T-helper 17 cell (primary cell): ENCODE measurements at regions not wholly inside any gene's neighbourhood (a gene's known extent, or its start where the extent isn't known, plus 50 kb on each side); places are given as distances from the start of the nearest gene placed in this dataset.

Experiments
- ATAC-seq: fragments of 150-1000 bp; cut with Tn5 transposase; 2 replicates; pipeline ENCODE4 v1.10.0; 2021; ENCODE audit warnings: mild to moderate bottlenecking, moderate library complexity
- DNase-seq, 3 donors: peaks; one replicate each; pipeline versions ENCODE4 v3.0.0 to v3.0.0-alpha.2; 2020 to 2021
- H3K9me3 ChIP-seq: one replicate; pipeline ENCODE4 v1.7.0; 2013; ENCODE audit warnings: low read length, mild to moderate bottlenecking; ENCODE audit not compliant: control insufficient read depth, poor library complexity, severe bottlenecking
- H3K27ac Mint-ChIP-seq: one replicate; pipeline ENCODE4 v1.8.0; 2022; ENCODE audit warnings: mild to moderate bottlenecking, moderate library complexity, mixed read lengths
- H3K27me3 Mint-ChIP-seq: one replicate; pipeline ENCODE4 v1.8.0; 2022; ENCODE audit warnings: mixed read lengths
- H3K36me3 Mint-ChIP-seq: one replicate; pipeline ENCODE4 v1.8.0; 2022; ENCODE audit warnings: low read depth, mixed read lengths
- H3K4me1 Mint-ChIP-seq: one replicate; pipeline ENCODE4 v1.8.0; 2022; ENCODE audit warnings: mild to moderate bottlenecking, mixed read lengths
- H3K4me3 Mint-ChIP-seq: one replicate; pipeline ENCODE4 v1.8.0; 2022; ENCODE audit warnings: mild to moderate bottlenecking, moderate library complexity, mixed read lengths

DNA sequence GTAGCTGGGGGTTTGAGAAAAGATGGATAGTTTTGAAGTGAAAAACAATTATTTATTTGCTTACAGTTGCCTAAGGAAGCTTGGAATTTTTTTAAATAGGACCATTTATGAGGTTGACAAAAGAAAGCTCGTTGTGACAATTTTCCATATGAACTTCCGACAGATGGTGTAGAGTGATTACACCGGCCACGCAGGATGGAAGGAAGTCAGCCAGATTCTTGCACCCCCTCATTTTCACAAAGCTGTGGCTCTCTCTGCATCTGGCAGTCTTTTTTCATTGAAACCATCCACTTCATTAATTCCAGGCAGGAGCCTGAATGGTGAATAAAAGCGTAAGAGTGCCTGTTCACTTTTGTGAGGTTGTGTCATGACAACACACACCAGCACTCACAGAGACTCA is 1284.1 kb downstream of the AACS start:
- H3K27me3 Mint-ChIP-seq = no peaks in the 10 kb centered on the region
- DNase-seq (no peak), ATAC-seq (no peak)
- no peak overlapping the region for H3K4me3 Mint-ChIP-seq
- no peaks in the 10 kb centered on the region for H3K9me3 ChIP-seq
- no peaks in the 10 kb centered on the region for H3K4me1 Mint-ChIP-seq
- H3K36me3 Mint-ChIP-seq = no peaks in the 10 kb centered on the region
- no peak overlapping the region for H3K27ac Mint-ChIP-seq

DNA sequence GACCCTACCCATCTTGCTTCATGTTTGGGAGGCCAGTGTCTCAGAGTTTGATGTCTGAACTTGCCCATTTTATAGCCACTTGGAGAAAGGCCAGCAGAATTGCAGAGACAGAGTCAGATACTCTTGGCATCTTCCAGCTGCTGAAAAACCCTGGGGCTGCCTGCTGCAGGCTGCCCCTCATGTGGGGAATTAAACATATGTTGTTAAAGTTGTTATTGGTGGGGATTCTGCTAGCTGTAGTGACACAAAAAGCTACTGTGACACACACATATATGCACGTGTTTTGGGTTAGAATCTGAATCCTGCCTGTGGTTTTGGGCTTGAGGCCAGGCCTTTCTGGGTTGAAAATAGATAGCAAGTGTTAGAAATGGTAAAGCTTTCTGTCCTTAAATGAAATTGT is 1288.4 kb downstream of the AACS start:
- no peaks in the 10 kb centered on the region for H3K36me3 Mint-ChIP-seq
- H3K27ac Mint-ChIP-seq = no peak overlapping the region
- H3K4me3 Mint-ChIP-seq = no peak overlapping the region
- no peaks in the 10 kb centered on the region for H3K27me3 Mint-ChIP-seq
- H3K9me3 ChIP-seq = no peaks in the 10 kb centered on the region
- no peak for ATAC-seq
- no peak for DNase-seq
- no peaks in the 10 kb centered on the region for H3K4me1 Mint-ChIP-seq

DNA sequence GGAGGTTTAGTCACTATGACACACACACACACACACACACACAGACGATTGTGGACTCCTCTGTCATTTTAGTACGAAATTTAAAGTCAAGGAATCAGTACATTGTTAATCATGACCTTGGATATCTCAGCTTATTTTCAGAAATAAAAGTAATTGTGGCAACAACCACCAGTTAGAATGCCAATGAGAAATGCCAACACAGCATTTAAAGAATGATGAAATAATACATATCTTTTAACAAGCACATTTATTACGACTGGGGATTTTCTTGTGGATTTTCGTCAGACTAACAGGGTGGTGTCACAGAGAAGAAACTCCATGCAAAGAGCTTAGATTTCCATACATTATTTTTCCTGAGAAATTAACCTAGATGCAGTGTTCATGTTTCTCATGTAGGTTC is 1289.4 kb downstream of the AACS start:
- Mint-ChIP-seq H3K27ac (no peak overlapping the region), H3K4me1 (no peaks in the 10 kb centered on the region), H3K27me3 (no peaks in the 10 kb centered on the region), H3K36me3 (no peaks in the 10 kb centered on the region), H3K4me3 (no peak overlapping the region)
- DNase-seq (no peak), ATAC-seq (no peak)
- no peaks in the 10 kb centered on the region for H3K9me3 ChIP-seq

DNA sequence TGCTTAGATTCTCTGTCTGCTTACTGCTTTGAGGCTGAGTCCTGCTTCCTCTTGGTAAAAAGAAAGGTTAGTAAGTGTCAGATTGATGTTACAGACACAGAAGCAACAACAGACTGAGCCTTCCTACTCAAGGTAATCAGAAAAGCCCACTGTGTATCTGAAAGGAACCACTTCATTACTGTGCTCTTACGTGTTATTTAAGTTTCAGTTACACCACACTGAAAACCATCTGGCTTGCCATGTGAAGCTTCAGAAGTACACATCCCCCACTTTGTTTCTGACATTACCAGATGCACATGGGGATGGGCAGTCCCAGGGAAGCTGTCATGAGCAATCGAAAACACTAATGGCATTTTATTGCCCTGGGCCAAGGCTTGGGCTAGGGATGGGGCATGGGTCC is 1290.1 kb downstream of the AACS start:
- Mint-ChIP-seq H3K4me1 (no peaks in the 10 kb centered on the region), H3K4me3 (no peak overlapping the region), H3K27ac (no peak overlapping the region), H3K27me3 (no peaks in the 10 kb centered on the region), H3K36me3 (no peaks in the 10 kb centered on the region)
- no peak for ATAC-seq
- no peak for DNase-seq
- no peaks in the 10 kb centered on the region for H3K9me3 ChIP-seq

DNA sequence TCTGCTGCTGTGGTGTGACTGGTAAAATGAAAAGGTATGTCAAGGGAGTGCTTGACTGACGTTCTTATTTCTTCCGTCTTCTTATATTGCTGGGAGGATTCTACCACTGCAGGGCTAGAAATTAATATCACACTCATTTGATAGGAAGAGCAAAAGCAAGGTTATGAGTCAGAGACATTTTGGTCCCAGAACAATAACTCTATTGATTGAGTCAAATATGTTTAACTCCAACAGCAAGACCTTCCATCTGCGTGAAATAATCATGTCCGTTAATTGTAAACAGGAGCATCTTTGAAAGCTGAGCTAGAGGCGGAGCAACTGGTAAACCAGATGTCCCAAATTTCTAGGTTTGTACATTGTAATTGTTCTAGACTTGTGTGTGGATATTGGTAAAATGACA is 1293.6 kb downstream of the AACS start:
- H3K4me1 Mint-ChIP-seq = no peaks in the 10 kb centered on the region
- ATAC-seq (no peak), DNase-seq (no peak)
- H3K36me3 Mint-ChIP-seq = no peaks in the 10 kb centered on the region
- no peaks in the 10 kb centered on the region for H3K27me3 Mint-ChIP-seq
- no peak overlapping the region for H3K27ac Mint-ChIP-seq
- H3K9me3 ChIP-seq = no peaks in the 10 kb centered on the region
- no peak overlapping the region for H3K4me3 Mint-ChIP-seq

DNA sequence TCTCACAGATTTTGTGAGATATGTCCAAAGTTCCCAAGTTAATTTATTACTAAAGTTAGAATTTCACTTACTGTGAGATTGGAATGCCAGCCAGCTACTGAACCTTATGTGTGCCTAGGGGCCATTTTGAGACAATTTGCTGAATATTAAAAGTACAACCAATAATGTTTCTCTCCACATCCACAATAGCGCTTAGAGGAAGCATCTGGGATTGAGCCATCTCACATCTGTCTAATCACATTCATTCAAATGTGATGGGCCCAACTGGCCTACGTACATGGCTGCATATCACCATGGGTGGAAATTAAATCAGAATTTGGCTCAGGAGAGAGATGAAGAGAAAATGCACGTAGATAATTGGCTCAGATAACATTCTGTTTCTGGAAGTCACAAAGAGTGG is 1294.0 kb downstream of the AACS start:
- no peak overlapping the region for H3K4me3 Mint-ChIP-seq
- H3K27me3 Mint-ChIP-seq = no peaks in the 10 kb centered on the region
- no peaks in the 10 kb centered on the region for H3K4me1 Mint-ChIP-seq
- DNase-seq = no peak
- no peak for ATAC-seq
- H3K27ac Mint-ChIP-seq = no peak overlapping the region
- H3K36me3 Mint-ChIP-seq = no peaks in the 10 kb centered on the region
- no peaks in the 10 kb centered on the region for H3K9me3 ChIP-seq

DNA sequence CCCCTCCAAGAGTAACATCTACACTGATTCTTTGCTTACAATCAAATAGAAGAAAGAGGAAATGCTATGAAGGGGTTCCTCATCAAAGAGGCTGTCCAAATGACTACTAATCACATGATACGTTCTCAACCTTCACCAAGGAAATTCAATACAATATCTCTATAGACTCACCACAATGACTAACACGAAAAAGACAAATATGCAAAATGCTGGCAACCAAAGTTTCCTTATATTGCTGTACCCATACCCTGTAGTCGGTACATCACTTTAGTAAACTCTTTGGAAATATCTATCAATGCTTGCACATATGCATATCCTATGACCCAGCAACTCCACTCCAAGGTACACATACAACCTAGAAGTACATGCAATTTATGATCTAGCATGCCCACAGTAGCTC is 1296.6 kb downstream of the AACS start:
- no peak for ATAC-seq
- Mint-ChIP-seq H3K4me3 (no peak overlapping the region), H3K36me3 (no peaks in the 10 kb centered on the region), H3K4me1 (no peaks in the 10 kb centered on the region), H3K27ac (no peak overlapping the region), H3K27me3 (no peaks in the 10 kb centered on the region)
- no peak for DNase-seq
- H3K9me3 ChIP-seq = no peaks in the 10 kb centered on the region

DNA sequence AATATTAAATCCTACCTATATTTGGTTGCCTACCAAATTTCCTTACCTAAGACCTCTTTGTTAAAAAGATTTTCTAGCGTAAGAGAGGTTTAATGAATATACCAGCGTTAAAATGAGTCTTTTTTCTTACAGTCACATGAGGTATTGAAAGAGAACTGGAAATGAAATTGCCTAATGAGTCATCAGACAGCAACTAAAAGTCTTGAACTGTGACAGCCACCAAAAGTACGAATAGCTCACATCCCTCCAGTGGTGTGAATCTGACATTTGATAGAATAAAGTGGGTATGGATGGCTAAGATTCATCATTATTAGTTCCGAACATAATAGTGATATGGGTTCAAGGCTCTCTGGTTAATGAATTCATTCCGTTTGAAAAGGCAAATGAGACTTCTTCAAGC is 1297.3 kb downstream of the AACS start:
- Mint-ChIP-seq H3K27me3 (no peaks in the 10 kb centered on the region), H3K4me1 (no peaks in the 10 kb centered on the region), H3K36me3 (no peaks in the 10 kb centered on the region), H3K27ac (no peak overlapping the region), H3K4me3 (no peak overlapping the region)
- no peaks in the 10 kb centered on the region for H3K9me3 ChIP-seq
- ATAC-seq (no peak), DNase-seq (no peak)

DNA sequence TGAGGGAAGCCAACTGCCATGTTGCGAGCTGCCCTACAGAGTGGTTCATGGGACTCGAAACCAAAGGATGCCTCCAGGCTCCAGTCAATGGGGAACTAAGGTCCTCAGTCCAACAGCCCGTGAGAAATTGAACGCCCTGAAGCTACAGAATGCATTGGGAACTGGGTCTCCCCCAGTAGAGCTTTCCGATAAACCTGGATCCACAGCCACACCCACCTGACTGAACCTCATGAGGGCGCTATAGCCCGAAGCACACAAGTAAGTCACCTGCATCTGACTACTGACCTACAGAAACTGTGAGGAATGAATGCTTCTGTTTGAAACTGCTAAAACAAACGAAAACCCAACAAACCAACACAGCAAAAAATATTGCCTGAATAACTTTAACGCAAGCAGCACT is 1297.7 kb downstream of the AACS start:
- DNase-seq = no peak
- Mint-ChIP-seq H3K4me1 (no peaks in the 10 kb centered on the region), H3K36me3 (no peaks in the 10 kb centered on the region), H3K27me3 (no peaks in the 10 kb centered on the region), H3K4me3 (no peak overlapping the region), H3K27ac (no peak overlapping the region)
- no peaks in the 10 kb centered on the region for H3K9me3 ChIP-seq
- no peak for ATAC-seq

DNA sequence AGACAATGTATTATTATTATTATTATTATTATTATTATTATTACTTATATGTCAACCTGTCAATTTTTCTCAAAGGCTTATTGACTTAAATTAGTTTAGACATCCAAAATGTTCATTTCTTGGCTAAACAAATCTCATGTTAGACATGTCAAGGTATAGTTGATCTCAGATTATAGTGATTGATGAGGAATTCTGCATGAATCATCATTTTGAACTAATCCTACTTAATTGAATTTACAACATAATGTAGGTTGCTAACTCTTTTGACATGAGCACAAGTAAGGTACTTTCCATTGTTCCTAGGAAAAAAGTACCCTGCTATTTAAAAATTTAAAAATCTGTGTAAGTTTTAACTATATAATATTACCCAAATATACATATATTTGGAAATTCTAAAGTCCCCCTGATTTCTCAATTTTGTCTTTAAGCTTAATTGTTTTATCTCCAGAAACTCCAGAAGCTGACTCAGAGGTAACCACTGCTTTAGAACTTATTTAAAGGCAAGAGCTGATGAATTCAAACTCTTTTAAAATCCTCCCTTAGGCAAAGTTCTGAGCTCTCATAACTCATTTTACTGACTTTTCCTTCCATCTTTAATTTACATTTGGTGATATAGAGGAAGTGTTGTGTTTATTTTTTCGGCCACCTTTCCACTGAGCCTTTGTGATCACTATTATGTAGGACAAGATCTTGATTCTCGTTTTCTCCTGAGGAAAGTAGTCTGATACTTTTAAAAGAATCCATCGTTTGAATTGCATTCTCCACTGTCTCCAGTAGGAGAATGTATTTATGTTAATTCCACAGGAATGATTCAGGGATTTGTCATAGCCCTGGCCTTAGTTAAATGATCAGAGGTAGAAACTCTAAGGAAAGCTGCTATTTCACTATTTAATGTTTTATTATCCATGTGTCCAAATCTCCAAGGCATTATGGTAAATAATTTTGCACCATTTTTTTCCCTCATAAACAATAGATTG is 1304.5 kb downstream of the AACS start:
- peaks cover 5% of the 10 kb centered on the region for H3K27me3 Mint-ChIP-seq
- DNase-seq = no peak
- H3K4me3 Mint-ChIP-seq = no peak overlapping the region

DNA sequence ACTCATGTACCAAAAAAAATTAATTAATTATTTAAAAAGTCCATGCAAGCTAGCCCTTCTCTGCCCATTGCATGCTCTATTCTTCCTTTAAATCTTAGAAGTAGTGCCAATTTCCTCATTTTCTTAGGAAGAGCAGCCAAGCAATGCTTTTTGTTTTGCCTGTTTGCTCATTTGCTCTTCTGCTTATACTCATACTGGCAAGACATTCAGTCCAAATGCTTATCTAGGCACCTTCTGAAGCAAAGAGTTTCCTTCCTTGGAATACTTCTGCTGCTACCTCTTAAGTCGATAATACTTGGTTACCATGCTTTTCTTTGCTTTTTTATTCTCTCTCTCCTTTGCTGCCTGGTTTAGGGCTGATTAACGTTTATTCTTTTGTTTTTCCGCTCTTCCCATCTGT is 1318.3 kb downstream of the AACS start:
- Mint-ChIP-seq H3K4me1 (no peaks in the 10 kb centered on the region), H3K36me3 (no peaks in the 10 kb centered on the region), H3K27ac (peak overlapping the region; percentile 0), H3K4me3 (no peak overlapping the region), H3K27me3 (no peaks in the 10 kb centered on the region)
- H3K9me3 ChIP-seq = no peaks in the 10 kb centered on the region
- DNase-seq (no peak), ATAC-seq (no peak)

More for the DNA sequence above, 1304.5 kb downstream of the AACS start:
- no peak for ATAC-seq
- no peaks in the 10 kb centered on the region for H3K4me1 Mint-ChIP-seq
- H3K27ac Mint-ChIP-seq = no peak overlapping the region
- no peaks in the 10 kb centered on the region for H3K36me3 Mint-ChIP-seq
- H3K9me3 ChIP-seq = no peaks in the 10 kb centered on the region

DNA sequence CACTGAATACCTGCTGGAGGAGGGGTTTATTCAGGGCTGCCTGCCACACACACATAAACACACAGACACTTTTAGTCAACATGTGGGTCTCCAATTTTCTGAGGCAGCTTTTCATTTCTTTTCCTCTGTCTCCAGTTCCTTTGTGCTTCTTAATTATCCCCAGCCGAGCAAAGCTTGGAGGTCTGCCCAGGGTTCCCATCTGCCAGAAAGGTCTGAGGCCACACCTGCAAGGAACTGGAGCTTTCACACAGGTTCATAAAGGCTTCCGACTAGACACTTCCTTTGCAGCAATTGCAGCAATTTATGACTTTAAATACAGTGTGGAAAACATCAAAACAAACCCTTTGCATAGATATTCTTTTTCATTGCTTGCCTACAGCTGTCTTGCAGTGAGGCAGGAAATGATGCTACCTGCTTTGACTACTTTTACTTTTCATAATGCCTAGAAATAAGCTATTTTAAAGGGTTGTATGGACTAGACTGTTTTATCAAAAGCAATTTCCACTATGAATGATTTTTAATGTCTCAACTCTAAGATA is 1318.9 kb downstream of the AACS start:
- Mint-ChIP-seq H3K27ac (peak overlapping the region; percentile 0), H3K4me3 (no peak overlapping the region), H3K27me3 (no peaks in the 10 kb centered on the region), H3K4me1 (no peaks in the 10 kb centered on the region), H3K36me3 (no peaks in the 10 kb centered on the region)
- ATAC-seq = no peak
- H3K9me3 ChIP-seq = no peaks in the 10 kb centered on the region
- DNase-seq = no peak

DNA sequence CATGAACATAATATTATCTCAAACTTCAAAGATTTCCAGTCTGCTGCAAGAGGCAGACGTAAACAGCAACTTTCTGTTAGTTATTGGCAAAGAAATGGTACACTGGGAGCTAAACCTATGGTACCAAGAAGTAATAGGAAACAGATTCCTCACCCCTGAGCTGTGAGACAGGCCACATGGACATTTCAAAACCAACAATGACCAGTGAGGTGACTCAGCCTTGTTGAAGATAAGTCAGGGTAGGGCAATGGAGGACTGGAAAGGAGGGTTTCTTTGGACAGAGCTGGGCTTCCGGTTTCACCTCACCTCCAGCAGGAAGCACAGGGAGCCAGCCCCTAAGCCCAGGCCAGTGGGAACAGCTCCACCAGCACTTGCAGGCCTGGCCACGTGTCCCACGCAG is 1320.5 kb downstream of the AACS start:
- H3K36me3 Mint-ChIP-seq = no peaks in the 10 kb centered on the region
- H3K27ac Mint-ChIP-seq = no peak overlapping the region
- DNase-seq (no peak), ATAC-seq (no peak)
- H3K27me3 Mint-ChIP-seq = peaks cover 1% of the 10 kb centered on the region
- no peaks in the 10 kb centered on the region for H3K9me3 ChIP-seq
- no peaks in the 10 kb centered on the region for H3K4me1 Mint-ChIP-seq
- no peak overlapping the region for H3K4me3 Mint-ChIP-seq
